Amygdala (tissue), 56 donors: ENCODE measurements at regions not wholly inside any gene's neighbourhood (a gene's known extent, or its start where the extent isn't known, plus 50 kb on each side); places are given as distances from the start of the nearest gene placed in this dataset.

Experiments used
- DNase-seq, 56 donors: peaks; one replicate each; lab custom pipeline; 2025; lab: John Stamatoyannopoulos, UW

- no peak for DNase-seq
Observed at GRCh38 chr17:77501751-77502625, 361.2 kb downstream of the SEC14L1 start.

- no peak for DNase-seq
Observed at GRCh38 chr17:77502626-77503292, 362.0 kb downstream of the SEC14L1 start.

GRCh38 chr17:77503293-77503655 is 362.5 kb downstream of the SEC14L1 start:
- DNase-seq = no peak

- DNase-seq = no peak
Observed at GRCh38 chr17:77503916-77504651, 363.3 kb downstream of the SEC14L1 start.

GRCh38 chr17:77504652-77505155 is 363.9 kb downstream of the SEC14L1 start:
- DNase-seq = no peak

- no peak for DNase-seq
Observed at GRCh38 chr17:77505181-77505639, 364.4 kb downstream of the SEC14L1 start.

GRCh38 chr17:77506371-77506991 is 365.7 kb downstream of the SEC14L1 start:
- no peak for DNase-seq

- DNase-seq = no peak
Observed at GRCh38 chr17:77507111-77507885, 366.5 kb downstream of the SEC14L1 start.

- DNase-seq = no peak
Observed at GRCh38 chr17:77508047-77508715, 367.4 kb downstream of the SEC14L1 start.

GRCh38 chr17:77509089-77509488 is 368.3 kb downstream of the SEC14L1 start:
- no peak for DNase-seq

- no peak for DNase-seq
Observed at GRCh38 chr17:77509599-77509998, 368.8 kb downstream of the SEC14L1 start.

GRCh38 chr17:77510133-77510796 is 369.5 kb downstream of the SEC14L1 start:
- no peak for DNase-seq

- no peak for DNase-seq
Observed at GRCh38 chr17:77511514-77512061, 370.8 kb downstream of the SEC14L1 start.

- DNase-seq = no peak
Observed at GRCh38 chr17:77512062-77512946, 371.5 kb downstream of the SEC14L1 start.

GRCh38 chr17:77513045-77513444 is 372.3 kb downstream of the SEC14L1 start:
- no peak for DNase-seq

- DNase-seq = no peak
Observed at GRCh38 chr17:77515227-77515626, 374.5 kb downstream of the SEC14L1 start.

- no peak for DNase-seq
Observed at GRCh38 chr17:77516902-77517301, 376.1 kb downstream of the SEC14L1 start.
